KMS-11 (cell line): ENCODE measurements at regions not wholly inside any gene's neighbourhood (a gene's known extent, or its start where the extent isn't known, plus 50 kb on each side); places are given as distances from the start of the nearest gene placed in this dataset.

Experiments
- H2AFZ ChIP-seq: fragments of 200-600 bp; sonication (generic); 2 replicates; pipeline ENCODE4 v1.6.1; 2016; ENCODE audit warnings: antibody characterized with exemption, mixed run types, low read depth
- H3K27ac ChIP-seq: fragments of 200-600 bp; sonication (generic); 2 replicates; pipeline ENCODE4 v1.6.1; 2016; ENCODE audit warnings: mild to moderate bottlenecking, mixed run types
- H3K27me3 ChIP-seq: fragments of 200-600 bp; sonication (generic); 2 replicates; pipeline ENCODE4 v1.6.1; 2017; ENCODE audit warnings: mild to moderate bottlenecking, low read depth, mixed run types, moderate library complexity; ENCODE audit not compliant: insufficient read depth
- H3K36me3 ChIP-seq: fragments of 200-600 bp; sonication (generic); 2 replicates; pipeline ENCODE4 v1.6.1; 2017; ENCODE audit warnings: mild to moderate bottlenecking, mixed run types; ENCODE audit not compliant: insufficient read depth
- H3K4me1 ChIP-seq: fragments of 200-600 bp; sonication (generic); 2 replicates; pipeline ENCODE4 v1.6.1; 2016; ENCODE audit warnings: mild to moderate bottlenecking, low read depth, mixed run types; ENCODE audit not compliant: poor library complexity, severe bottlenecking
- H3K4me2 ChIP-seq: fragments of 200-600 bp; sonication (generic); 2 replicates; pipeline ENCODE4 v1.7.0; 2016; ENCODE audit warnings: mild to moderate bottlenecking, mixed run types
- H3K4me3 ChIP-seq: fragments of 200-600 bp; sonication (generic); IDR thresholded peaks from 2 replicates; pipeline ENCODE4 v1.6.1; 2017; ENCODE audit warnings: low read depth, low read length, mixed read lengths; ENCODE audit not compliant: insufficient read depth
- H3K79me2 ChIP-seq: fragments of 200-600 bp; sonication (generic); 2 replicates; pipeline ENCODE4 v1.6.1; 2016; ENCODE audit warnings: low read depth, mixed run types; ENCODE audit not compliant: insufficient read depth
- H3K9ac ChIP-seq: fragments of 200-600 bp; sonication (generic); 2 replicates; pipeline ENCODE4 v1.6.1; 2016; ENCODE audit warnings: mild to moderate bottlenecking, mixed run types
- H4K20me1 ChIP-seq: fragments of 200-600 bp; sonication (generic); 2 replicates; pipeline ENCODE4 v1.6.1; 2016; ENCODE audit warnings: mild to moderate bottlenecking, mixed run types; ENCODE audit not compliant: insufficient read depth
- CTCF ChIP-seq: fragments of 200-600 bp; sonication (generic); conservative IDR thresholded peaks from 2 replicates; pipeline ENCODE4 v1.6.1; 2017; ENCODE audit warnings: low read depth, mild to moderate bottlenecking, antibody characterized with exemption, low read length, moderate library complexity, mixed read lengths

- peaks cover 21% of the 10 kb centered on the region for H3K4me1 ChIP-seq
- no peaks in the 10 kb centered on the region for H3K27me3 ChIP-seq
- no peak for TF ChIP-seq CTCF
- no peaks in the 10 kb centered on the region for H4K20me1 ChIP-seq
- H3K36me3 ChIP-seq = no peaks in the 10 kb centered on the region
- H3K4me2 ChIP-seq = no peak overlapping the region
- no peak overlapping the region for H3K4me3 ChIP-seq
- no peak overlapping the region for H2AFZ ChIP-seq
- H3K27ac ChIP-seq = no peak overlapping the region
- no peaks in the 10 kb centered on the region for H3K79me2 ChIP-seq
- H3K9ac ChIP-seq = no peak overlapping the region
These were observed 51.0 kb downstream of the CCDC54 start for GRCh38 chr3:107428051-107428858.

- Histone ChIP-seq H3K79me2 (no peaks in the 10 kb centered on the region), H3K27ac (no peak overlapping the region), H3K36me3 (no peaks in the 10 kb centered on the region), H3K4me1 (peaks cover 21% of the 10 kb centered on the region), H3K4me3 (no peak overlapping the region), H3K27me3 (no peaks in the 10 kb centered on the region), H3K4me2 (peak overlapping the region; percentile 64), H4K20me1 (no peaks in the 10 kb centered on the region), H3K9ac (no peak overlapping the region), H2AFZ (peak overlapping the region; percentile 92)
- TF ChIP-seq CTCF = peak; percentile 82
These were observed 52.3 kb downstream of the CCDC54 start for GRCh38 chr3:107429320-107430181.

GRCh38 chr3:107430214-107430995 lies 53.2 kb downstream of the CCDC54 start:
- Histone ChIP-seq H3K4me2 (peak overlapping the region; percentile 64), H3K4me1 (peaks cover 21% of the 10 kb centered on the region), H3K79me2 (no peaks in the 10 kb centered on the region), H3K27ac (peak overlapping the region; percentile 75; the same call in 1 of the 2 replicates), H2AFZ (peak overlapping the region; percentile 92), H4K20me1 (no peaks in the 10 kb centered on the region), H3K36me3 (no peaks in the 10 kb centered on the region), H3K27me3 (no peaks in the 10 kb centered on the region), H3K9ac (peak overlapping the region; percentile 85; the same call in 1 of the 2 replicates), H3K4me3 (no peak overlapping the region)
- TF ChIP-seq CTCF = peak; percentile 23

- Histone ChIP-seq H3K36me3 (no peaks in the 10 kb centered on the region), H3K4me3 (no peak overlapping the region), H3K4me2 (peak overlapping the region; percentile 64), H3K4me1 (peaks cover 21% of the 10 kb centered on the region), H3K79me2 (no peaks in the 10 kb centered on the region), H2AFZ (peak overlapping the region; percentile 92), H4K20me1 (no peaks in the 10 kb centered on the region), H3K27me3 (no peaks in the 10 kb centered on the region), H3K27ac (peak overlapping the region; percentile 75; the same call in 1 of the 2 replicates), H3K9ac (peak overlapping the region; percentile 85; the same call in 1 of the 2 replicates)
- TF ChIP-seq CTCF = no peak
These were observed 53.7 kb downstream of the CCDC54 start for GRCh38 chr3:107430996-107431245.
